GM12892 (cell line): ENCODE measurements at regions not wholly inside any gene's neighbourhood (a gene's known extent, or its start where the extent isn't known, plus 50 kb on each side); places are given as distances from the start of the nearest gene placed in this dataset.

ENCODE experiments used
- POLR2A ChIP-seq: IDR thresholded peaks from 2 replicates; pipeline ENCODE4 v1.6.1; 2011; ENCODE audit warnings: low read depth, low read length, control low read depth
- TAF1 ChIP-seq: IDR thresholded peaks from 2 replicates; pipeline ENCODE4 v1.6.1; 2011; ENCODE audit warnings: low read depth, mild to moderate bottlenecking, control low read depth, low read length, borderline replicate concordance

GRCh38 chr5:30469691-30470090 is 723.8 kb upstream of the CDH6 start:
- no peak for TF ChIP-seq POLR2A
- TF ChIP-seq TAF1 = no peak
